Sigmoid colon (tissue), 6 donors: ENCODE measurements at regions not wholly inside any gene's neighbourhood (a gene's known extent, or its start where the extent isn't known, plus 50 kb on each side); places are given as distances from the start of the nearest gene placed in this dataset.

Experiments used
- DNase-seq: peaks from one replicate; pipeline ENCODE4 v3.0.0-alpha.2; 2019
- H3K27ac ChIP-seq, 4 donors: fragments of 200-600 bp; sonication (generic); one replicate each; pipeline ENCODE4 v1.5.1; 2016 to 2019; ENCODE audit warnings: mild to moderate bottlenecking in 1 of 4
- H3K27me3 ChIP-seq, 3 donors: fragments of 200-600 bp; sonication (generic); one replicate each; pipeline ENCODE4 v1.5.1; 2019; ENCODE audit warnings: mild to moderate bottlenecking in 1 of 3
- H3K36me3 ChIP-seq, 4 donors: fragments of 200-600 bp; sonication (generic); one replicate each; pipeline ENCODE4 v1.5.1; 2016 to 2019
- H3K4me1 ChIP-seq, 4 donors: fragments of 200-600 bp; sonication (generic); one replicate each; pipeline ENCODE4 v1.5.1; 2017 to 2019
- H3K4me3 ChIP-seq, 4 donors: fragments of 200-600 bp; sonication (generic); one replicate each; pipeline ENCODE4 v1.5.1; 2017 to 2019; ENCODE audit warnings: mild to moderate bottlenecking in 2 of 4, moderate library complexity in 1 of 4
- H3K9me3 ChIP-seq, 4 donors: fragments of 200-600 bp in 3 of 4; sonication (generic) in 3 of 4; one replicate each; pipeline versions ENCODE4 v1.5.1 to v1.6.1; 2013 to 2019
- EP300 ChIP-seq, 4 donors: sonication (generic); formaldehyde crosslinking; IDR thresholded peaks; one replicate each; pipeline ENCODE4 v1.6.1; 2017; ENCODE audit warnings: antibody characterized with exemption in 4 of 4
- POLR2A ChIP-seq, 2 donors: fragments of 450-650 bp; IDR thresholded peaks; one replicate each; pipeline ENCODE4 v1.6.1; 2016; ENCODE audit warnings: antibody characterized with exemption in 2 of 2, mild to moderate bottlenecking in 2 of 2, moderate library complexity in 2 of 2
- POLR2AphosphoS5 ChIP-seq, 4 donors: sonication (generic); formaldehyde crosslinking; IDR thresholded peaks; one replicate each; pipeline ENCODE4 v1.6.1; 2017; ENCODE audit warnings: antibody characterized with exemption in 4 of 4
- WGBS, 2 donors: extraction: QIAGEN DNeasy Blood & Tissue Kit; methylation state at CpG; one replicate each; pipeline ENCODE4 v1.1.7; 2013; 5-methylcytosine and 5-hydroxymethylcytosine counted together
- intact Hi-C: fragments of 100-400 bp; cut with DNase I; formaldehyde crosslinking; loops from one replicate; pipeline ENCODE4 v1.15.1; 2023
- TF ChIP-seq, protein P1 (sequence below), 4 experiments: fragments of 450-650 bp in 3 of 4; fragments of 200-600 bp in 1 of 4; IDR thresholded peaks; one replicate each; pipeline ENCODE4 v1.5.1; 2016 to 2019; ENCODE audit warnings: antibody characterized with exemption in 4 of 4, mild to moderate bottlenecking in 3 of 4, moderate library complexity in 2 of 4
- donor health status: healthy with polysubstance abuse.
- donor health status: healthy.

DNA sequence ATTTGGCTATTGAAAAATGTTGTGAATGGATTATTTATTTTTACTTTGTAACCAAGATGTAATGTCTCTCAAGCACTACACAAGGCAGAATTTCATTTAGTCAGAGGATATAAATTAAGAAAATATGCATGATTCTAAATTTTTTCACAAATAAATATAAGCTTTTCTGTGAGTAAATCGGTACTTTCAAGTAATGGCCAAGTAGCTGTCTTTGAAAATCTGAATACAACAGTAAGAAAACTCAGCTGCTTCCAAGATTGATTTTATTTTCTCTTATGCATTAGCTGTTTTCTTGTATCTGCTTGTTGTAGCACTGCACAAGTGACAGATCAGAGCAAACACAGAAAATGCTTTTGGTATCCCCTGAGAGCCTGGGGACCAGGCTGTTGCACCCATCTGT lies 998.5 kb upstream of the GHITM start:
- Histone ChIP-seq H3K9me3 (no peaks in the 10 kb centered on the region), H3K4me3 (no peak overlapping the region), H3K27ac (no peak overlapping the region), H3K36me3 (no peaks in the 10 kb centered on the region), H3K27me3 (no peaks in the 10 kb centered on the region), H3K4me1 (no peaks in the 10 kb centered on the region)
- intact Hi-C loops = no loop called here
- 63 to 70% methylated on average over 1 of the region's 1 CpG for WGBS, 2 donors
- DNase-seq = no peak
- TF ChIP-seq EP300 (IDR thresholded peaks at IDR 0.05) (no peak), POLR2AphosphoS5 (IDR thresholded peaks at IDR 0.05) (no peak), POLR2A (IDR thresholded peaks at IDR 0.05) (no peak)
- TF ChIP-seq, protein P1, sequence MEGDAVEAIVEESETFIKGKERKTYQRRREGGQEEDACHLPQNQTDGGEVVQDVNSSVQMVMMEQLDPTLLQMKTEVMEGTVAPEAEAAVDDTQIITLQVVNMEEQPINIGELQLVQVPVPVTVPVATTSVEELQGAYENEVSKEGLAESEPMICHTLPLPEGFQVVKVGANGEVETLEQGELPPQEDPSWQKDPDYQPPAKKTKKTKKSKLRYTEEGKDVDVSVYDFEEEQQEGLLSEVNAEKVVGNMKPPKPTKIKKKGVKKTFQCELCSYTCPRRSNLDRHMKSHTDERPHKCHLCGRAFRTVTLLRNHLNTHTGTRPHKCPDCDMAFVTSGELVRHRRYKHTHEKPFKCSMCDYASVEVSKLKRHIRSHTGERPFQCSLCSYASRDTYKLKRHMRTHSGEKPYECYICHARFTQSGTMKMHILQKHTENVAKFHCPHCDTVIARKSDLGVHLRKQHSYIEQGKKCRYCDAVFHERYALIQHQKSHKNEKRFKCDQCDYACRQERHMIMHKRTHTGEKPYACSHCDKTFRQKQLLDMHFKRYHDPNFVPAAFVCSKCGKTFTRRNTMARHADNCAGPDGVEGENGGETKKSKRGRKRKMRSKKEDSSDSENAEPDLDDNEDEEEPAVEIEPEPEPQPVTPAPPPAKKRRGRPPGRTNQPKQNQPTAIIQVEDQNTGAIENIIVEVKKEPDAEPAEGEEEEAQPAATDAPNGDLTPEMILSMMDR (IDR thresholded peaks at IDR 0.05) = no peak

DNA sequence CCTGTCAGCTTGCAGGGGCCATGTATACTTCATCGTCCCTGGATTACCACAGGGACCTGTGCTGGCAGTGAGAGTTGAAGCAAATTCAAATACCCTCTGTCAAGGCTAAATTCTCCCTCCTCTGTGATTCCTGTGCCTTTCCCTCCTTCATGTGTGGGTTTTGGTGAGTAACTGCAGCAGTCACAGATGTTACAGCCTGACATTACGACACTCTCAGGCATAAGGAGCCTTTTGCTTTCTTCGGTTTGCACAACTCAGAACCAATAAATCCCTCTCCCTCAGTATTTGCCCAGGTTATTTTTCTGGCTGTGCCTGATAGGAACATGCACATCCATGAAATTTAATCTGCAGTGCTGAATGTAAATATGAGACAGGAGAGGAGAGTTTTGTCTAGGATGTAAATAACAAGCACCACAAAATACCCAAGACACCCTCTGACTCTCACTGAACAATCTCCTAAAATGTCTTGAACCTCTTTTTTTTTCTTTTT lies 997.2 kb upstream of the GHITM start:
- no peak overlapping the region for H3K4me3 ChIP-seq
- H3K27me3 ChIP-seq = no peaks in the 10 kb centered on the region
- no peaks in the 10 kb centered on the region for H3K9me3 ChIP-seq
- no peak for DNase-seq
- TF ChIP-seq EP300 (IDR thresholded peaks at IDR 0.05) (no peak), POLR2A (IDR thresholded peaks at IDR 0.05) (no peak), POLR2AphosphoS5 (IDR thresholded peaks at IDR 0.05) (no peak)
- TF ChIP-seq, protein P1 (IDR thresholded peaks at IDR 0.05) = no peak
- 71% methylated on average over 3 of the region's 3 CpGs for WGBS, 2 donors
- intact Hi-C loops = no loop called here
- no peak overlapping the region for H3K27ac ChIP-seq
- H3K4me1 ChIP-seq = no peaks in the 10 kb centered on the region
- H3K36me3 ChIP-seq = no peaks in the 10 kb centered on the region

DNA sequence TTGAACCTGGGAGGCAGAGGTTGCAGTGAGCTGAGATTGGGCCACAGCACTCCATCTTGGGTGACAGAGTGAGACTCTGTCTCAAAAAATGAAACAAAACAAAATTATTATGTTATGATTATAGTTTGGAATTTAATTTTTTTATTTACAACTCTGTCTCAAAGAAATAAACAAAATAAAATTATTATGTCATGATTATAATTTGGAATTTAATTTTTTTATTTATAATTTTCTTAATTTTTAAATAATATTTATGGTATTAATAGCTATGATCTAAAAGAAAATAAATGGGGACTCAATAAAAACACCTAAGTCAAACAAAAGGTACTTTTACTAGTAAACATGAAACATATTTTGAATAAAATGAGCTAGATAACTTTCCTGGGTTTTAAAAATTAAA lies 994.8 kb upstream of the GHITM start:
- H3K4me3 ChIP-seq = no peak overlapping the region
- TF ChIP-seq POLR2AphosphoS5 (IDR thresholded peaks at IDR 0.05) (no peak), EP300 (IDR thresholded peaks at IDR 0.05) (no peak), POLR2A (IDR thresholded peaks at IDR 0.05) (no peak)
- TF ChIP-seq, protein P1 (IDR thresholded peaks at IDR 0.05) = no peak
- intact Hi-C loops = no loop called here

DNA sequence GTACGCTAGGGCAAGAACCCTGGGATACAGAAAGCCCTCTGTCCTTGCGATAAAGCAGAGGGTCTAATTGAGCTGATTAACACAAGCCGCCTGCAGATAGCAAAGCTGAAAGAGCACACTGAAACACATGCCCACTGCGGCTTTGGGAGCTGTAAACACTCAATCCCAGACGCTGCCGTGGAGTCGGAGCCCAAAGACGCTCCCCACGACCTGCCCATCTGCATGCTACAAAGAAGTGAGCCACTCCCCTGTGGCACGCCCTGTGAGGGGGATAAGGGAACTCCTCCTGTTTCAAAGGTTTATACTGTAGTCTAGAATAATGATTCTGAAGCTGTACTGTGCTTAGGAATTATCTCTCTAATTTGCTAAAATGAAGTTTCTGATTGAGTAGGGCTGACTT lies 985.6 kb upstream of the GHITM start:
- no peak for DNase-seq
- WGBS, 2 donors = 68 to 74% methylated on average over 10 of the region's 10 CpGs
- Histone ChIP-seq H3K27ac (no peak overlapping the region), H3K27me3 (no peaks in the 10 kb centered on the region), H3K9me3 (no peaks in the 10 kb centered on the region), H3K36me3 (no peaks in the 10 kb centered on the region), H3K4me1 (no peaks in the 10 kb centered on the region), H3K4me3 (no peak overlapping the region)
- TF ChIP-seq, protein P1 (IDR thresholded peaks at IDR 0.05) = no peak
- no peak for TF ChIP-seq EP300 (IDR thresholded peaks at IDR 0.05)
- TF ChIP-seq POLR2A (IDR thresholded peaks at IDR 0.05) = no peak
- TF ChIP-seq POLR2AphosphoS5 (IDR thresholded peaks at IDR 0.05) = no peak
- intact Hi-C loops = no loop called here

More for the DNA sequence above, 994.8 kb upstream of the GHITM start:
- Histone ChIP-seq H3K27me3 (no peaks in the 10 kb centered on the region), H3K36me3 (no peaks in the 10 kb centered on the region), H3K9me3 (no peaks in the 10 kb centered on the region), H3K4me1 (no peaks in the 10 kb centered on the region), H3K27ac (no peak overlapping the region)
- DNase-seq = no peak

DNA sequence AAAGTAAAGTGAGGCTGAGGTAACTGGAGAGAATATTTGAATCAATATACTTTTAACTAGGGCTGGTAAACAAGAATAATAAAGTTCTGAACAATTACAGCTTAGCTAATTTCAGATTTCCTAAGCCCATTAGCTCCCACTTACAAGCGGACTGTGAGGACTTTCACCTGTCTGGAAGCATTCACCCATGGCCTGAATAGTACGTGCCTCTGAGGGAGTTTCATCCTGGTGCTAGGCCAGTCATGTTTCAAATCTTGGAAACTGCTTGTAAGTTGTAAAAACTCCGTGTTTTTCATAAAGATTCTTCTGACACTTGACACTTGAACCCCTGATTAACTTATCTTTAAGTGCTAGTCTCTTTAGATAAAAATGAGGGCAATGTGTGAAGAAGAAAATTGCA lies 975.2 kb upstream of the GHITM start:
- Histone ChIP-seq H3K4me3 (no peak overlapping the region), H3K9me3 (no peaks in the 10 kb centered on the region), H3K27ac (no peak overlapping the region), H3K4me1 (peaks cover 0 to 8% (median 0%) of the 10 kb centered on the region in 4 donors), H3K27me3 (no peaks in the 10 kb centered on the region), H3K36me3 (no peaks in the 10 kb centered on the region)
- 55 to 59% methylated on average over 3 of the region's 3 CpGs for WGBS, 2 donors
- intact Hi-C loops = no loop called here
- DNase-seq = no peak
- TF ChIP-seq, protein P1 (IDR thresholded peaks at IDR 0.05) = no peak
- no peak for TF ChIP-seq POLR2AphosphoS5 (IDR thresholded peaks at IDR 0.05)
- TF ChIP-seq EP300 (IDR thresholded peaks at IDR 0.05) = no peak
- no peak for TF ChIP-seq POLR2A (IDR thresholded peaks at IDR 0.05)
